ENCODE measurements at regions not wholly inside any gene's neighbourhood (a gene's known extent, or its start where the extent isn't known, plus 50 kb on each side); places are given as distances from the start of the nearest gene placed in this dataset.

DNA sequence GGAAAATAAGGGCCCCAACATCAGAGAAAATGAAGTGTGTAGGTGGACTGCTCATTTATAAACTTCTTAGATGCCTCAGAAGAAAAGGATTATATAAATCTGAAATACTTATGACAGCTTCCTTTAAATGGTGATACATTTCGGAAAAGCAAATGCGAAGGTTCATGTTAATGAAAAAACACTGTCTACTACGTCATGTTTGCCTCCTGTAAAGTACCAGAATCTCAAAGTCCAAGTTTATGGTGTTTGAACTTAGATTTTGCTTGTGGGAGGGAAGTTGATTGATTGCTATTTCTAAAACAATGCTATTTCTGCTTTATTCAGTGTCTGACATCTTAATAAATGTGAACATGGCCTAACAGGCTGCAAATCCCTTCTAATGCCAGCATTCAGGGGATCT lies 514.6 kb downstream of the ZNF608 start:
- no peaks in the 10 kb centered on the region for H3K4me1 ChIP-seq (ENCODE audit: control insufficient read depth in 2 of 2, insufficient read depth in 2 of 2, low read length in 1 of 2)
- no peak overlapping the region for H3K27ac ChIP-seq (ENCODE audit: low read depth in 2 of 2, low read length in 1 of 2)
- peaks cover 0 to 2% of the 10 kb centered on the region in 2 donors for H3K9me3 ChIP-seq (ENCODE audit: control insufficient read depth in 2 of 2, insufficient read depth in 1 of 2, low read depth in 1 of 2, low read length in 1 of 2)
- 78 to 91% methylated on average over 3 of the region's 3 CpGs for WGBS, 2 donors
- H3K4me3 ChIP-seq (ENCODE audit: low read depth in 1 of 2, low read length in 2 of 2): no peak overlapping the region
- no peaks in the 10 kb centered on the region for H3K27me3 ChIP-seq (ENCODE audit: control insufficient read depth in 1 of 2, insufficient read depth in 2 of 2, low read length in 2 of 2)
- H3K36me3 ChIP-seq (ENCODE audit: control insufficient read depth in 2 of 2, insufficient read depth in 2 of 2, low read length in 1 of 2): no peaks in the 10 kb centered on the region

DNA sequence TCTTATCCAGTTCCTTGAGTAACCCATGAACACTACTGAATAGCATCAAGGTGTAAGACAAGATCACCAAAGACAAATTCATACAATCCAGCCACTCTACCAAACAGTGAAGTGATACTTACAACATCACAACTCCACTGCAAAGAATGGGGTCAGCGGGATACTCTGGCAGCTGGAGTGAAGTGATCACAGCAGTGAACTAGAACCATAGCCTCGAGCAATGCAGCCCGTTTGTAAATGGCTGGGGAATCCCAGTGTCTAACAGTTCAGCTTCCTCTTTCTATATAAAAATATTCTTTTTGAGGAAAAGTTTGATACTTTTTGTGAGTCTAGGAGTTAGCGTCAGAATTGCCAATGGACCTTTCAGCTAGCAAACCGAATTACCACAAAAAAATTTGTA lies 515.2 kb downstream of the ZNF608 start:
- peaks cover 0 to 2% of the 10 kb centered on the region in 2 donors for H3K9me3 ChIP-seq (ENCODE audit: control insufficient read depth in 2 of 2, insufficient read depth in 1 of 2, low read depth in 1 of 2, low read length in 1 of 2)
- no peaks in the 10 kb centered on the region for H3K36me3 ChIP-seq (ENCODE audit: control insufficient read depth in 2 of 2, insufficient read depth in 2 of 2, low read length in 1 of 2)
- H3K27ac ChIP-seq (ENCODE audit: low read depth in 2 of 2, low read length in 1 of 2): no peak overlapping the region
- H3K4me3 ChIP-seq (ENCODE audit: low read depth in 1 of 2, low read length in 2 of 2): no peak overlapping the region
- 68 to 82% methylated on average over 5 of the region's 5 CpGs for WGBS, 2 donors
- H3K4me1 ChIP-seq (ENCODE audit: control insufficient read depth in 2 of 2, insufficient read depth in 2 of 2, low read length in 1 of 2): no peaks in the 10 kb centered on the region
- no peaks in the 10 kb centered on the region for H3K27me3 ChIP-seq (ENCODE audit: control insufficient read depth in 1 of 2, insufficient read depth in 2 of 2, low read length in 2 of 2)

DNA sequence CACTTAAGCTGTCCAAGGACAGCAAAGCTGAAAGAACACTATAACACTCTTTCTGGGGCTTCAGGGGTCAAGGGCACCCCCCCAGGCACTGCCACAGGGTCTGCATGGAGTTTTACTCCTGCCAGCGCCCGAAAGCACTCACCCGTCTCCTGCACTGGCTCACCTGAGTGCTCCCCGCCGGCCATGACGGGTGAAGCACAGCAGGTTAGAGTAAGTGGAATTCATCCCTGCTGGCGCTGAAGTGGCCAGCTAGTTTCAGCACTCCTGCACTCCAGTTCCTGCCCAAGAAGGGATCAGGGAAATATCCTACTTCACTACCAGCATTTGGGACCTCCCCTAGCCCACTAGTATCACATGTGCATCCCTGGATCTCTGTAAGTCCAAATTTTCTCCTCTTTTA lies 516.0 kb downstream of the ZNF608 start:
- H3K4me1 ChIP-seq (ENCODE audit: control insufficient read depth in 2 of 2, insufficient read depth in 2 of 2, low read length in 1 of 2): no peaks in the 10 kb centered on the region
- no peaks in the 10 kb centered on the region for H3K27me3 ChIP-seq (ENCODE audit: control insufficient read depth in 1 of 2, insufficient read depth in 2 of 2, low read length in 2 of 2)
- WGBS, 2 donors: 85 to 98% methylated on average over 7 of the region's 7 CpGs
- no peaks in the 10 kb centered on the region for H3K36me3 ChIP-seq (ENCODE audit: control insufficient read depth in 2 of 2, insufficient read depth in 2 of 2, low read length in 1 of 2)
- H3K27ac ChIP-seq (ENCODE audit: low read depth in 2 of 2, low read length in 1 of 2): no peak overlapping the region
- peaks cover 0 to 2% of the 10 kb centered on the region in 2 donors for H3K9me3 ChIP-seq (ENCODE audit: control insufficient read depth in 2 of 2, insufficient read depth in 1 of 2, low read depth in 1 of 2, low read length in 1 of 2)
- no peak overlapping the region for H3K4me3 ChIP-seq (ENCODE audit: low read depth in 1 of 2, low read length in 2 of 2)

DNA sequence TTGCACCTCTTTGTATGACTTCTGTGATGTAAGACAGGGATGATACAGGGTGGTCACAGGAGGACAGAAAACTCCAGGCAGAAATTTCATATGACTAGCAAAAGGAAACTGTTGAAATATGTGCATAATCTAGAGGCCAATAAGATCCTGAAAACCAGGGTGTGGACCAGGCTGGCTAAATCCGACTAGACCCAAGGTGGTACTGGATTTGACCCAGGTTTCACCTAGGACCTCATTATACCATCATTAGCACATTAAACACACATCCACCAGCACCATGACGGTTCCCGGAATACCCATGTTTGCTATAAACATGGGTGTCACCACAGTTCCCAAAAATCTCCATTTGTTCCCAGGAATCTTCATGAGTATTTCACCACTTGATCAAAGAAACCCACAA lies 517.1 kb downstream of the ZNF608 start:
- no peak overlapping the region for H3K4me3 ChIP-seq (ENCODE audit: low read depth in 1 of 2, low read length in 2 of 2)
- WGBS, 2 donors: 92 to 97% methylated on average over 3 of the region's 3 CpGs
- no peaks in the 10 kb centered on the region for H3K27me3 ChIP-seq (ENCODE audit: control insufficient read depth in 1 of 2, insufficient read depth in 2 of 2, low read length in 2 of 2)
- H3K27ac ChIP-seq (ENCODE audit: low read depth in 2 of 2, low read length in 1 of 2): no peak overlapping the region
- H3K36me3 ChIP-seq (ENCODE audit: control insufficient read depth in 2 of 2, insufficient read depth in 2 of 2, low read length in 1 of 2): no peaks in the 10 kb centered on the region
- H3K9me3 ChIP-seq (ENCODE audit: control insufficient read depth in 2 of 2, insufficient read depth in 1 of 2, low read depth in 1 of 2, low read length in 1 of 2): peaks cover 0 to 2% of the 10 kb centered on the region in 2 donors
- H3K4me1 ChIP-seq (ENCODE audit: control insufficient read depth in 2 of 2, insufficient read depth in 2 of 2, low read length in 1 of 2): no peaks in the 10 kb centered on the region

DNA sequence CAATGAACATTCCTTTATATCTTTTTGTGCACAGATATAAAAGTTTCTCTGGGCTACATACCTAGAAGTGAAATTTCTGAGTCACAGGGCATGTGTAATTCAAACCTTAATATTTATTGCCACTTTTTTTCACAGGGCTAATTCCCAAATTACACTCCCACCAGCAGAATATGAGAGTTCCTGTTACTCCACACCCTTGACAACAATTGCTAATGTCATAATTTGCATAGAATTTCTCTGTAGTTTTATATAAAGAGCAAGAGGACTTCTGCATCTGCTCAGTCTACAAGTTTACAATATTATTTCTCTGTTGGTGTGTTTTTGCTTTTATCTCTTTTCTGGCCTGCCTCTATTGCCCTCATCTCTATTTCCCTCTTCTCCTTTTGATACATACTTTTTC lies 518.5 kb downstream of the ZNF608 start:
- H3K9me3 ChIP-seq (ENCODE audit: control insufficient read depth in 2 of 2, insufficient read depth in 1 of 2, low read depth in 1 of 2, low read length in 1 of 2): peaks cover 0 to 2% of the 10 kb centered on the region in 2 donors
- no peaks in the 10 kb centered on the region for H3K27me3 ChIP-seq (ENCODE audit: control insufficient read depth in 1 of 2, insufficient read depth in 2 of 2, low read length in 2 of 2)
- H3K4me3 ChIP-seq (ENCODE audit: low read depth in 1 of 2, low read length in 2 of 2): no peak overlapping the region
- H3K36me3 ChIP-seq (ENCODE audit: control insufficient read depth in 2 of 2, insufficient read depth in 2 of 2, low read length in 1 of 2): no peaks in the 10 kb centered on the region
- no peaks in the 10 kb centered on the region for H3K4me1 ChIP-seq (ENCODE audit: control insufficient read depth in 2 of 2, insufficient read depth in 2 of 2, low read length in 1 of 2)
- no peak overlapping the region for H3K27ac ChIP-seq (ENCODE audit: low read depth in 2 of 2, low read length in 1 of 2)

DNA sequence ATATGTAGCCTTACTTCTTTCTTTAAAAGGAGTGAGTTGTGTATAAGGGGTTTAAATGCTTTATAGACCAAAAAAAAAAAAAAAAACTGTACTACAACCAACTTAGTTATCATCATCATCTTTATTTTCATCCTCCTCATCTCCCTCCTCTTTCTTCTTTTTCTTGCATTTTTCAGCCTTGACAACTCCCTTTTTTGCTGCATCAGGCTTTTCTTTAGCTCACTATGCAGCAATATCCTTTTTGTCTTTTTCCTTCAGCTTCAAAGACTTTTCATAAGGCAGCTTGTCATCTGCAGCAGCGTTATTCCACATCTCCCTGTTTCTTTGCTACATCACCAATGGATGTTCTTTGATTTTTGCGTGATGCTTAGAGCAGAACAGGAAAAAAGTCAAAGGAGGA lies 526.0 kb downstream of the ZNF608 start:
- no peaks in the 10 kb centered on the region for H3K9me3 ChIP-seq (ENCODE audit: control insufficient read depth in 2 of 2, insufficient read depth in 1 of 2, low read depth in 1 of 2, low read length in 1 of 2)
- WGBS, 2 donors: 68 to 86% methylated on average over 2 of the region's 2 CpGs
- no peaks in the 10 kb centered on the region for H3K36me3 ChIP-seq (ENCODE audit: control insufficient read depth in 2 of 2, insufficient read depth in 2 of 2, low read length in 1 of 2)
- H3K27ac ChIP-seq (ENCODE audit: low read depth in 2 of 2, low read length in 1 of 2): no peak overlapping the region
- H3K4me3 ChIP-seq (ENCODE audit: low read depth in 1 of 2, low read length in 2 of 2): no peak overlapping the region
- H3K27me3 ChIP-seq (ENCODE audit: control insufficient read depth in 1 of 2, insufficient read depth in 2 of 2, low read length in 2 of 2): no peaks in the 10 kb centered on the region
- H3K4me1 ChIP-seq (ENCODE audit: control insufficient read depth in 2 of 2, insufficient read depth in 2 of 2, low read length in 1 of 2): no peaks in the 10 kb centered on the region

DNA sequence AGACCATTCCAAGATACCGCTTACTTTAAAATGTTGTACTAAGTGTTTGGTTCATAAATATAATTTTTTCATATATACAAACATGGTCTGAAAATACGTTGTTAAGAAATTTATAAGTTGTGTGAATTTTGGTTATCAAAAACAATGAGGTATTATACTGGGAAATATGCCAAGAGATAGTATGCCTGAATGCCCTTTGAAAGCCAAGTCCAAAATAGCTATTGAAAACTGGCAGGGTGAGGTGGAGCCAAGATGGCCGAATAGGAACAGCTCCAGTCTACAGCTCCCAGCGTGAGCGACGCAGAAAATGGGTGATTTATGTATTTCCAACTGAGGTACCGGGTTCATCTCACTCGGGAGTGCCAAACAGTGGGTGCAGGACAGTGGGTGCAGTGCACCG lies 533.5 kb downstream of the ZNF608 start:
- Histone ChIP-seq H3K4me1 (ENCODE audit: control insufficient read depth in 2 of 2, insufficient read depth in 2 of 2, low read length in 1 of 2) (peaks cover 0 to 2% of the 10 kb centered on the region in 2 donors), H3K4me3 (ENCODE audit: low read depth in 1 of 2, low read length in 2 of 2) (no peak overlapping the region), H3K9me3 (ENCODE audit: control insufficient read depth in 2 of 2, insufficient read depth in 1 of 2, low read depth in 1 of 2, low read length in 1 of 2) (no peaks in the 10 kb centered on the region), H3K27me3 (ENCODE audit: control insufficient read depth in 1 of 2, insufficient read depth in 2 of 2, low read length in 2 of 2) (no peaks in the 10 kb centered on the region), H3K27ac (ENCODE audit: low read depth in 2 of 2, low read length in 1 of 2) (no peak overlapping the region), H3K36me3 (ENCODE audit: control insufficient read depth in 2 of 2, insufficient read depth in 2 of 2, low read length in 1 of 2) (no peaks in the 10 kb centered on the region)
- 79 to 83% methylated on average over 9 of the region's 9 CpGs for WGBS, 2 donors

DNA sequence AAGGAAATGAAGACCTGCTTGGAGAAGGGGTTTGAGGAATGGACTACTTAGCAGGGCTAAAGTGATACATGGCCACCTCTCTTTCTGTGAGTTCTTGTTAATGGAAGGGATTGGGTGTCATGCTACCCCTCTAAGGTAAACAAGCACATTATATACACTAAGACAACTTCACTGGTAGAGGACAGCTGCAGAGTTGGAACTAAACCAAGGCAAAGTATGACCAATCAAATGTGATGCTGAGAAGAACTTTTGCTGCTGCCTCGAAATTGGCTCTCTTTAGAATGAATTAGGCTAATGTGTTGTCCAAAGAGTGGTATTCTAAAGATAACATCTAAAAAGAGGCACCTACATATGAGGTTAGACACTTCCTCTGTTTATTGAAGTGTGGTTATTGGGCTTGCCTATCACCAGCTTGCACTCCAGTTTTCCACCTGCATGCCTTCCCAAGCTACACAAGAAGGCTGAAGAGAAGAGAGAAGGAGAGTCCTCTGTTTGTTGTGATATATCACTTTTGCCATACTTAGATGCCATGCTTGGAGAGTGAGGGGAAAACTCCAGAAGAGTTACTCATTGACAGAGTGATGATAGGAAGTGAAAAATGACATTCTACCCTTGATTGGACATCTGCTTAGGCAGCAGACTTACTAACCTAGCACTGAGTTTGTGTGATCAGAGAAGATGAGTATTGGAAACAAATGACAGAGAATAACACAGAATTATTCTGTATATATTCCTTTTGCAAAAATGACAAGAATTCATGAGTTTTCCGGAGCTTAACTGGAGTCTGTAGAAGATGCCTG lies 536.1 kb downstream of the ZNF608 start:
- H3K27ac ChIP-seq (ENCODE audit: low read depth in 2 of 2, low read length in 1 of 2): no peak overlapping the region
- H3K4me1 ChIP-seq (ENCODE audit: control insufficient read depth in 2 of 2, insufficient read depth in 2 of 2, low read length in 1 of 2): peaks cover 0 to 2% of the 10 kb centered on the region in 2 donors
- H3K4me3 ChIP-seq (ENCODE audit: low read depth in 1 of 2, low read length in 2 of 2): no peak overlapping the region
- H3K27me3 ChIP-seq (ENCODE audit: control insufficient read depth in 1 of 2, insufficient read depth in 2 of 2, low read length in 2 of 2): no peaks in the 10 kb centered on the region
- no peaks in the 10 kb centered on the region for H3K36me3 ChIP-seq (ENCODE audit: control insufficient read depth in 2 of 2, insufficient read depth in 2 of 2, low read length in 1 of 2)
- no peaks in the 10 kb centered on the region for H3K9me3 ChIP-seq (ENCODE audit: control insufficient read depth in 2 of 2, insufficient read depth in 1 of 2, low read depth in 1 of 2, low read length in 1 of 2)
- 69 to 82% methylated on average over 2 of the region's 2 CpGs for WGBS, 2 donors

DNA sequence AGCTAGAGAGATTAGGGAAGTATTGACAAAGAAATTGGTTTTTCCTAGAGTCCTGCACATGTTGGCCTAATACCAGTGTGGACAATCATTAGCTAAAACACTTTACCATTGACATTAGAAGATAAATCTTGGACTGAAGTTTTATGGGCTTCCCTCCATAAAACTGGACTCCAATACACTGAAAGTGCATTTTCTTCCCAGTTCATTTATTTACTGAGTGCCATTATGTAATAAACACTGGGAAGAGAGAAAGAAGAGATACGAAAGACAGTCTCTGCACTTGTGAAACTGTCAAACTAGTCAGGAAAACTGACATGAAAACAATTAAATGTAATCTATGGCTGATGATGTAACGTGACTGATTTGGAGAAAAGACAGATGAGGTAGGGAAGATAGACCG lies 539.3 kb downstream of the ZNF608 start:
- H3K4me1 ChIP-seq (ENCODE audit: control insufficient read depth in 2 of 2, insufficient read depth in 2 of 2, low read length in 1 of 2): peaks cover 0 to 2% of the 10 kb centered on the region in 2 donors
- H3K4me3 ChIP-seq (ENCODE audit: low read depth in 1 of 2, low read length in 2 of 2): no peak overlapping the region
- H3K9me3 ChIP-seq (ENCODE audit: control insufficient read depth in 2 of 2, insufficient read depth in 1 of 2, low read depth in 1 of 2, low read length in 1 of 2): peaks cover 2 to 6% of the 10 kb centered on the region in 2 donors
- 73 to 82% methylated on average over 3 of the region's 3 CpGs for WGBS, 2 donors
- no peaks in the 10 kb centered on the region for H3K27me3 ChIP-seq (ENCODE audit: control insufficient read depth in 1 of 2, insufficient read depth in 2 of 2, low read length in 2 of 2)
- H3K36me3 ChIP-seq (ENCODE audit: control insufficient read depth in 2 of 2, insufficient read depth in 2 of 2, low read length in 1 of 2): no peaks in the 10 kb centered on the region
- H3K27ac ChIP-seq (ENCODE audit: low read depth in 2 of 2, low read length in 1 of 2): no peak overlapping the region

DNA sequence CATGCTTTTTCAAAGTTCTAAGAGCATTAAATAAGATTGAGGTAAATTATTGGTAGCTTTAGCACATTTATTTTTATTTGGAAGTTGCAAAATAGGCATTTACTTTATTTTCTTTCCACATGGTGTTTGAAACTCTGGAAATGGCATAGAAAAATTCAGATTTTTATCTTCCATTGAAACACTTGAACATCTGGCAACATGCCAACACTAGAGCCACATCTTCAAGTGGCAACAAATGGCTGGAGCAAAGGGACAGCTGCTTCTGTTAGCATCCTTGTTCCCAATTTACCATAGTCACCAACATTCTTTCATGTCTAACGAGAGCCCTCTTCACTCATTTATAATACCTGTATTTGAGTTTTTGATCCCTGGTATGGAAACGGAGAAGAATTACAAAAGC lies 539.9 kb downstream of the ZNF608 start:
- H3K36me3 ChIP-seq (ENCODE audit: control insufficient read depth in 2 of 2, insufficient read depth in 2 of 2, low read length in 1 of 2): no peaks in the 10 kb centered on the region
- 77 to 94% methylated on average over 2 of the region's 2 CpGs for WGBS, 2 donors
- H3K4me3 ChIP-seq (ENCODE audit: low read depth in 1 of 2, low read length in 2 of 2): no peak overlapping the region
- peaks cover 2 to 6% of the 10 kb centered on the region in 2 donors for H3K9me3 ChIP-seq (ENCODE audit: control insufficient read depth in 2 of 2, insufficient read depth in 1 of 2, low read depth in 1 of 2, low read length in 1 of 2)
- no peaks in the 10 kb centered on the region for H3K27me3 ChIP-seq (ENCODE audit: control insufficient read depth in 1 of 2, insufficient read depth in 2 of 2, low read length in 2 of 2)
- H3K4me1 ChIP-seq (ENCODE audit: control insufficient read depth in 2 of 2, insufficient read depth in 2 of 2, low read length in 1 of 2): peaks cover 0 to 2% of the 10 kb centered on the region in 2 donors
- H3K27ac ChIP-seq (ENCODE audit: low read depth in 2 of 2, low read length in 1 of 2): no peak overlapping the region

Data from esophagus (tissue), 2 donors.